ENCODE measurements at regions not wholly inside any gene's neighbourhood (a gene's known extent, or its start where the extent isn't known, plus 50 kb on each side); places are given as distances from the start of the nearest gene placed in this dataset.

DNA sequence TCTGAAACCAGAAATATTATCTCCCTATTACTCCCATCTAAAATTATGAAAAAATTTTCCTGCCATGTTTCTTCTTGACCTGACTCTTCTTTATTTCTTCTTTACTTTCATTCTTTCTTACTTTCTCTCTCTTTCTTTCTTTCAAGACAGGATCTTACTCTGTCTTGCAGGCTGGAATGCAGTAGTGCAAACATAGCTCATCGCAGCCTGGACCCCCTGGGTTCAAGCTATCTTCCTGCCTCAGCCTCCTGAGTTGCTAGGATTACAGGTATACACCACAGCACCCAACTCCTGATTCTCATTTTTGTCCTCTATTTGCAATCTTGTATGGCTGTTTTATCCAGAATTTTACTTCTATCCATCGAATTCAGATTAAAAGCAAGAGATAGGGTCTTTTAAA, 631.1 kb downstream of the TBC1D4 start:
- Histone ChIP-seq H3K4me3 (ENCODE audit: low read length) (no peak overlapping the region), H3K4me1 (ENCODE audit: control insufficient read depth, low read depth, low read length) (no peaks in the 10 kb centered on the region), H3K36me3 (ENCODE audit: control insufficient read depth, low read depth, low read length) (no peaks in the 10 kb centered on the region), H3K9me3 (ENCODE audit: control insufficient read depth, low read depth, low read length) (no peaks in the 10 kb centered on the region), H3K27me3 (ENCODE audit: control insufficient read depth, insufficient read depth, low read length) (no peaks in the 10 kb centered on the region), H3K9ac (ENCODE audit: low read length) (no peak overlapping the region), H3K27ac (ENCODE audit: low read length) (no peak overlapping the region)

DNA sequence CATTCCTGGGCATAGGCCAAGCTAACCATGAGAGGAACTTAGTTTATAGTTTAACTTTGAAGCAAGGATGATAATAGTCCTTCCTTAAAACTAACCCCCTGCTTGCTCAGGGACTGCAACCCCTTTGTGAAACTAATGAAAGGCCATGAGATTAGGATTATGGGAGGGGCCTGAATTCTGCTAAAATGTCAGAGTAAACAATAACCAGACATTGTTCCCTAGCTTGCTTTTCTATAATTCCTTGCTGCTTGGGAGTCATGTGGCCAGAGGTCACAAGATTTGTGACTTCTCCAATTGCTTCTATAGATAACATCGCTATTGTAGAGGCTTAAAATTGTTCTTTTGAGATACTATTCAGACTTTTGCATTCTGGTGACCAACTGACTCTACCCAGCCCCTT, 634.0 kb downstream of the TBC1D4 start:
- no peak overlapping the region for H3K27ac ChIP-seq (ENCODE audit: low read length)
- no peak overlapping the region for H3K4me3 ChIP-seq (ENCODE audit: low read length)
- H3K9ac ChIP-seq (ENCODE audit: low read length), result no peak overlapping the region

DNA sequence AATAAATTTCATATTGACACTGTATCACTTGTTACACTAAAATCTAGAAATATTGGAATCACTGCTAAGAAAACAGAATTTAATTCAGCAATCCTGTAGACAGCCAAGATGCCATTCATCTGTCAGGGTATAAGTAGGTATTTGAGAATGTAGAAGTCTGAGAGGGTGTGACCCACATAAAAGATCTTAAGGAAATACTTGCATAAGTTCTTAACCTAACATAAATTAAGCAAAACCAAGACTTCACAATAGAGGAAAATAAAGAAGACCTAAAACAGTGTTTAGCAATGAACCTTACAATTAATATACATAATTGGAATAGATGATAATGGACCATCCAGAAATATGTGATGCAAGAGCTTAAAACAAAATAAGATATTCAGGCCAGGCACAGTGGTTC, 636.2 kb downstream of the TBC1D4 start:
- Histone ChIP-seq H3K27me3 (ENCODE audit: control insufficient read depth, insufficient read depth, low read length) (no peaks in the 10 kb centered on the region), H3K9me3 (ENCODE audit: control insufficient read depth, low read depth, low read length) (no peaks in the 10 kb centered on the region), H3K36me3 (ENCODE audit: control insufficient read depth, low read depth, low read length) (no peaks in the 10 kb centered on the region), H3K4me1 (ENCODE audit: control insufficient read depth, low read depth, low read length) (no peaks in the 10 kb centered on the region), H3K9ac (ENCODE audit: low read length) (no peak overlapping the region), H3K27ac (ENCODE audit: low read length) (no peak overlapping the region), H3K4me3 (ENCODE audit: low read length) (no peak overlapping the region)

More for the DNA sequence above, 634.0 kb downstream of the TBC1D4 start:
- no peaks in the 10 kb centered on the region for H3K4me1 ChIP-seq (ENCODE audit: control insufficient read depth, low read depth, low read length)
- H3K36me3 ChIP-seq (ENCODE audit: control insufficient read depth, low read depth, low read length), result no peaks in the 10 kb centered on the region
- H3K27me3 ChIP-seq (ENCODE audit: control insufficient read depth, insufficient read depth, low read length), result no peaks in the 10 kb centered on the region
- H3K9me3 ChIP-seq (ENCODE audit: control insufficient read depth, low read depth, low read length), result no peaks in the 10 kb centered on the region

DNA sequence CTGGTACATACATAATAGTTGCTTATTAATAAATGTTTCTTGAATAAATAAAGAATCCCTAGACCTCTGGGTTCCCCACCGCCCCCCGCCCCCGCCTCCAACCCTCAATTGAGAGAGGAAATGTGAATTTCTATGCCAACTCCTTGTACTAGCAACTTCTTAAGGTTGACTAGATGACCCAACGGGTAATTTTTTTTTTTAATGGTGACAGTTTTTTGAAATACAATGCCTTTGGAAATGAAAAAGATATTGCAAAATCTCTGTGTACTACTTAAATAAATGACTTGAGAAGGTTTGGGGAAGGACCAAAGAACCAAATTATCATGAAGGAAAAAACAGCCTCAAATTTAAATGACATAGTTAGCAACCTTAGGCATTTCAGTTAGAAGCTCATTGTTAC, 640.3 kb downstream of the TBC1D4 start:
- Histone ChIP-seq H3K4me3 (ENCODE audit: low read length) (no peak overlapping the region), H3K4me1 (ENCODE audit: control insufficient read depth, low read depth, low read length) (no peaks in the 10 kb centered on the region), H3K9me3 (ENCODE audit: control insufficient read depth, low read depth, low read length) (no peaks in the 10 kb centered on the region), H3K27me3 (ENCODE audit: control insufficient read depth, insufficient read depth, low read length) (no peaks in the 10 kb centered on the region), H3K27ac (ENCODE audit: low read length) (no peak overlapping the region), H3K9ac (ENCODE audit: low read length) (no peak overlapping the region), H3K36me3 (ENCODE audit: control insufficient read depth, low read depth, low read length) (no peaks in the 10 kb centered on the region)

DNA sequence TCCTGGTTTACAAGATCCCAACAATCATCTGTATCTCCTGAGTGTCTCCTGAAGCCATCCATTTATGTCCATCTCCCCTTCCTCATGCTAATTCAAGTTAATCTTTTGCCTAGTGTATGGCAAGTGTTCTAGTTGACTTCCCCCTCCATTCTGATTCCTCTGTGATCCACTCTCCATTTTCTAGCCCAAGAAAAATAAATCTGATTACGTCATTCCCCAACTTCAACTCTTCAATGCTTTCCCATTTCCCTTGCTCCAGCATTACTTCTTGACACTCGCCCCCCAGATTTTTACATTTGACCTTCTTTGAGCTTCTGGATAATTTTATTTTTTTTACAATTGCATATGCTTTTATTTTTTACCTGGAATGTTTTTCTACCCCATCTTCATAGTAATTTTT, 640.8 kb downstream of the TBC1D4 start:
- Histone ChIP-seq H3K4me3 (ENCODE audit: low read length) (no peak overlapping the region), H3K27me3 (ENCODE audit: control insufficient read depth, insufficient read depth, low read length) (no peaks in the 10 kb centered on the region), H3K9ac (ENCODE audit: low read length) (no peak overlapping the region), H3K4me1 (ENCODE audit: control insufficient read depth, low read depth, low read length) (no peaks in the 10 kb centered on the region), H3K9me3 (ENCODE audit: control insufficient read depth, low read depth, low read length) (no peaks in the 10 kb centered on the region), H3K36me3 (ENCODE audit: control insufficient read depth, low read depth, low read length) (no peaks in the 10 kb centered on the region), H3K27ac (ENCODE audit: low read length) (no peak overlapping the region)

DNA sequence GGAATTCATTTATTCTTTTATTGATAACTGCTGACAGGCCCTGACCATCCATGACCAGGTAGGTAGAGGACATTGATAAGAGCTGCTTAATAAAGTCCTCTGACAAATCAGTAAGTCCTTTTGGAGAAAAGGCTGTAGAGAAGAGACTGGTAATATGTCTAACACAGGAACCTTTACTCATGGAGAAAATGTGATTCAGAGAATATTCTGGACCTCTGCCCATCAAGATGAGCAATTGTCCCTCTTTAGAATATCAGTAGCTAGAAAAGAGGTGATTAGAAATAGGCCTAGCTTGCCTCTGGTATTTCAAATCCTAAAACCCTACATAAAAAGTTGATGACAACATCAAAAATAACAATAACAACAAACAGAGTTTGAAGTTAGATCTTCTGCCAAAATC, 642.3 kb downstream of the TBC1D4 start:
- Histone ChIP-seq H3K27me3 (ENCODE audit: control insufficient read depth, insufficient read depth, low read length) (no peaks in the 10 kb centered on the region), H3K4me3 (ENCODE audit: low read length) (no peak overlapping the region), H3K9ac (ENCODE audit: low read length) (no peak overlapping the region), H3K36me3 (ENCODE audit: control insufficient read depth, low read depth, low read length) (no peaks in the 10 kb centered on the region), H3K4me1 (ENCODE audit: control insufficient read depth, low read depth, low read length) (no peaks in the 10 kb centered on the region), H3K27ac (ENCODE audit: low read length) (no peak overlapping the region), H3K9me3 (ENCODE audit: control insufficient read depth, low read depth, low read length) (no peaks in the 10 kb centered on the region)

DNA sequence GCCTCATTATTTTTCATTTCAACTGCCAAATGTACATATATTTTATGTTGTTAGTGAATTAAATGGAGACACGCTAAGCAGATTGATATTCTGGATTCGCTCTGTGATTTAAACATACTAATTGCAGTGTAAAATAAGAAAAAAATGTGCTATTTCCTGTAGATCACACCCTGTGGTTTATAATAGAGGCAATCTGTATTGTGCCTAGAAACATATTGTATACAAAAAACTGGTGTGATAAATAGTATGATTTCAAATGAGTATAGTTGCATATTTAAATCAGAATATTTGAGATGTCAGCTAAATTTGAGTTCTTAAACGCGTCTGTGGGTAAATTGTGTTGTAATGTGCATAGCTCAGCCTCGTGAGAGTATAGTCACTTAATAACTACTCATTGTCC, 643.9 kb downstream of the TBC1D4 start:
- Histone ChIP-seq H3K27me3 (ENCODE audit: control insufficient read depth, insufficient read depth, low read length) (no peaks in the 10 kb centered on the region), H3K36me3 (ENCODE audit: control insufficient read depth, low read depth, low read length) (no peaks in the 10 kb centered on the region)

DNA sequence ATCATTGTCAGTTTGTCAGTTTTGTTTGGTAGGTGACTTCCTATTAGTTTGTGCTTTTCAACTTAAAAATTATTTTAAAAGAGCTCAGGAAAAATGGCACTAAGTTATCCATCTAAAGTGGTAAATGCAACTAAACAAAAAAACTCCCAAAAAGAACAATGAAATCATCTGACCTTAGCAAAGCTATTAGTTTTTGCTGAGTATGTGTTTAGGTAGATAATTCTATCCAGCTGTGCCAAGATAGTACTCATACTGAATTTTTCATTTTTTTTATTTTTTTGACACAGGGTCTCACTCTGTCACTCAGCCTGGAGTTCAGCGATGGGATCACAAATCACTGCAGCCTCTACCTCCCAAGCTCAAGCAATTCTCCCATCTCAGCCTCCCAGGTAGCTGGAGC, 645.3 kb downstream of the TBC1D4 start:
- H3K36me3 ChIP-seq (ENCODE audit: control insufficient read depth, low read depth, low read length), result no peaks in the 10 kb centered on the region
- H3K27ac ChIP-seq (ENCODE audit: low read length), result no peak overlapping the region
- no peak overlapping the region for H3K4me3 ChIP-seq (ENCODE audit: low read length)
- H3K9ac ChIP-seq (ENCODE audit: low read length), result no peak overlapping the region
- no peaks in the 10 kb centered on the region for H3K27me3 ChIP-seq (ENCODE audit: control insufficient read depth, insufficient read depth, low read length)
- no peaks in the 10 kb centered on the region for H3K9me3 ChIP-seq (ENCODE audit: control insufficient read depth, low read depth, low read length)
- H3K4me1 ChIP-seq (ENCODE audit: control insufficient read depth, low read depth, low read length), result no peaks in the 10 kb centered on the region

More for the DNA sequence above, 643.9 kb downstream of the TBC1D4 start:
- H3K9me3 ChIP-seq (ENCODE audit: control insufficient read depth, low read depth, low read length), result no peaks in the 10 kb centered on the region
- H3K4me1 ChIP-seq (ENCODE audit: control insufficient read depth, low read depth, low read length), result no peaks in the 10 kb centered on the region
- no peak overlapping the region for H3K9ac ChIP-seq (ENCODE audit: low read length)
- H3K4me3 ChIP-seq (ENCODE audit: low read length), result no peak overlapping the region
- H3K27ac ChIP-seq (ENCODE audit: low read length), result no peak overlapping the region

DNA sequence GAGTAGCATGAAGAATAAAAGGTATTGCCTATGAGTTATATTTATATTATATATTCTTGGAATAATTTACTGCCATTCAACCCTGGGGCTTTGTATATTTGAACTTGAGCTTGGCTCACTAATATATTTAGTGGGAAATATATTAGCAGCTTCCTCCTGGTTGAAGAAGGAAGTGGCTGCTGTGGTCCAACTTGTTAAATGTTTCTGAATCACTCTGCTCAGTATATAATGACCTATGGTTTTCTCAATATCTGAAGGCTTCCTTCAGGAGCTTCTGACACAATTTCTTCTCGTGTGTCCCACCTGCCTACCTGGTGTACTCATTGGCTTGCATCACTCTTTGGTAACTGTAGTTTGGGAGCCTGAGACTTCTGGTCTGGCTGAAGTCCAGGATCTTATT, 646.4 kb downstream of the TBC1D4 start:
- H3K27me3 ChIP-seq (ENCODE audit: control insufficient read depth, insufficient read depth, low read length), result no peaks in the 10 kb centered on the region
- H3K9ac ChIP-seq (ENCODE audit: low read length), result no peak overlapping the region
- no peak overlapping the region for H3K27ac ChIP-seq (ENCODE audit: low read length)
- no peaks in the 10 kb centered on the region for H3K9me3 ChIP-seq (ENCODE audit: control insufficient read depth, low read depth, low read length)
- H3K4me3 ChIP-seq (ENCODE audit: low read length), result no peak overlapping the region
- no peaks in the 10 kb centered on the region for H3K36me3 ChIP-seq (ENCODE audit: control insufficient read depth, low read depth, low read length)
- no peaks in the 10 kb centered on the region for H3K4me1 ChIP-seq (ENCODE audit: control insufficient read depth, low read depth, low read length)

DNA sequence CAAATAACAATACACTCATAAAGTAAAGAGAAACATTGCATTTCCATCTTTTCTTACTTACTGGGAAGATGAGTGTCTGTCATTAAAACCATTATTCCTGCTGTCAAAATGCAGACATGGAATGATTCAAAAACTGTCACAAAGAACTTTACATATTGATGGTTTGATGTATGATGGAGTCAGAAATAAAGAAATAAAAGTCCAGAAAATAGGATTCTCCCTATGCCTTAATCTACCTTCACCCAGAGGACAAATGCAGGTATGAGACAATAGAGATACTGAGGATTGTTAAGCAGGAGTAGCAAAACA, 656.1 kb downstream of the TBC1D4 start:
- H3K27ac ChIP-seq (ENCODE audit: low read length), result no peak overlapping the region
- H3K9me3 ChIP-seq (ENCODE audit: control insufficient read depth, low read depth, low read length), result no peaks in the 10 kb centered on the region
- H3K36me3 ChIP-seq (ENCODE audit: control insufficient read depth, low read depth, low read length), result no peaks in the 10 kb centered on the region
- peaks cover 19% of the 10 kb centered on the region for H3K4me1 ChIP-seq (ENCODE audit: control insufficient read depth, low read depth, low read length)
- no peak overlapping the region for H3K9ac ChIP-seq (ENCODE audit: low read length)
- no peak overlapping the region for H3K4me3 ChIP-seq (ENCODE audit: low read length)
- no peaks in the 10 kb centered on the region for H3K27me3 ChIP-seq (ENCODE audit: control insufficient read depth, insufficient read depth, low read length)

DNA sequence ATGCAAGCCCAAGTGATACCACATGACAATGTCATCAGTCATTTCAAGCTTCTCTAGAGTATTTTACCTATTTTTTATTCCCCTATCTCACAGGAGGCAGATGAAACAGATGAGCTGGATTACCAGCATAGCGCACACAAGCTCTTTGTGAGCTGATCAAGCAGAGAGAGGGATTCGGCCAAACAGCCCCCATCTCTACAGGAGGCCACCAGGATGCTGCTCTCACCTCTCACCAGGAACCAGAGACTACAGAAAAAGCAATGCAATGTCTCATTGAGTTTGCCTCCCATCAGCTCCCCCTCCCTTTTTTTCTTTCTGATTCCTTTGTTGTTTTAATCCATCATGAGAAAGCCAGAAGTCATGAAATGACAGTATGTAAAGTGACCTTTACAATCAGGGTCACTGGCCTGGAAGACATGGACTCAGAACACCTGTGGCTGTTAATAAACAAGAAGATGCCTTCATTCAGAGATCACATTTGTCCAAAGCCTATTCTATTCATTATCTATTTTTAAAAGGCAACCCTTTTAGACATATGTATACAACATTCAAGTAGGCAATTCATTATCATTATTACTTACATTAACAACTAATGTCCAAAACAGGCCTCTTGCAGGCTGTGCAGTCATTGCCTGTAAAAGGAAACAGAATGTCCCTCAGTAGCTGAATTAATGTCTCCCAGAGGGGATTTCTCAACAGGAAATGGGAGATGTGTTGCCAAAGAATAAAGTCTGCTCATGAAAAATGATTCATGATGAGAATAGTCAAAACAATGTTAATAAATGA, 656.6 kb downstream of the TBC1D4 start:
- Histone ChIP-seq H3K27ac (ENCODE audit: low read length) (no peak overlapping the region), H3K27me3 (ENCODE audit: control insufficient read depth, insufficient read depth, low read length) (no peaks in the 10 kb centered on the region)

DNA sequence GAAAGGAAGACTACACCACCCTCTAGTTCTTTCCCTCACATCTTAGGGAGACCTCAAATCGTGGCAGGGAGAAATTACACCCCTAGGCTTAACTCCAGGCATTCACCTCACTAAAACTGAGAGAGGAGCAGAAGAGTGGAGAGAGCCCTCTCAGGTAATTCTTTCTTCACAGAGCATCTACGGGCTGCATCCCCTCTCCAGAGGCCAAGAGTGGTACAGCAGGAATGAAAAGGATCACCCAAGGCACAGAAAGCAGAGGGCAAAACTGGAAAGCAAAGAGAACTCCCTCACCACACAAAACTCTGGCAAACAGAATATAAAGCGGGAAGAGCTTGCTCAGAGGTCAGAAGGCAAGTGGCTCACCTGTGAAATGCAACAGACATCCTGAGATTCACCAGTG, 661.2 kb downstream of the TBC1D4 start:
- Histone ChIP-seq H3K4me3 (ENCODE audit: low read length) (no peak overlapping the region), H3K9ac (ENCODE audit: low read length) (no peak overlapping the region), H3K9me3 (ENCODE audit: control insufficient read depth, low read depth, low read length) (no peaks in the 10 kb centered on the region), H3K27ac (ENCODE audit: low read length) (no peak overlapping the region), H3K27me3 (ENCODE audit: control insufficient read depth, insufficient read depth, low read length) (no peaks in the 10 kb centered on the region), H3K36me3 (ENCODE audit: control insufficient read depth, low read depth, low read length) (no peaks in the 10 kb centered on the region), H3K4me1 (ENCODE audit: control insufficient read depth, low read depth, low read length) (peaks cover 12% of the 10 kb centered on the region)

More for the DNA sequence above, 656.6 kb downstream of the TBC1D4 start:
- H3K36me3 ChIP-seq (ENCODE audit: control insufficient read depth, low read depth, low read length), result no peaks in the 10 kb centered on the region
- H3K9me3 ChIP-seq (ENCODE audit: control insufficient read depth, low read depth, low read length), result no peaks in the 10 kb centered on the region
- peaks cover 19% of the 10 kb centered on the region for H3K4me1 ChIP-seq (ENCODE audit: control insufficient read depth, low read depth, low read length)
- no peak overlapping the region for H3K9ac ChIP-seq (ENCODE audit: low read length)
- no peak overlapping the region for H3K4me3 ChIP-seq (ENCODE audit: low read length)

Data from iPS-18a (cell line).